GM23248 (cell line): ENCODE measurements at regions not wholly inside any gene's neighbourhood (a gene's known extent, or its start where the extent isn't known, plus 50 kb on each side); places are given as distances from the start of the nearest gene placed in this dataset.

Experiments used
- DNase-seq: peaks from one replicate; pipeline ENCODE4 v3.0.0-alpha.2; 2015
- H2AFZ ChIP-seq: fragments of 200-600 bp; sonication (generic); 2 replicates; pipeline ENCODE4 v1.6.1; 2016; ENCODE audit warnings: antibody characterized with exemption
- H3F3A ChIP-seq: fragments of 200-600 bp; sonication (generic); 2 replicates; pipeline ENCODE4 v1.6.1; 2016; ENCODE audit warnings: mild to moderate bottlenecking, antibody characterized with exemption, mixed run types; ENCODE audit not compliant: insufficient read depth
- H3K27ac ChIP-seq: fragments of 200-600 bp; sonication (generic); 2 replicates; pipeline ENCODE4 v1.5.1; 2016; ENCODE audit warnings: mild to moderate bottlenecking
- H3K27me3 ChIP-seq: fragments of 200-600 bp; sonication (generic); replicated peaks from 2 replicates; pipeline ENCODE4 v1.6.1; 2016; ENCODE audit warnings: mild to moderate bottlenecking; ENCODE audit not compliant: insufficient read depth
- H3K36me3 ChIP-seq: fragments of 200-600 bp; sonication (generic); 2 replicates; pipeline ENCODE4 v1.6.1; 2016; ENCODE audit warnings: low read depth, mild to moderate bottlenecking
- H3K4me1 ChIP-seq: fragments of 200-600 bp; sonication (generic); 2 replicates; pipeline ENCODE4 v1.6.1; 2016; ENCODE audit warnings: mild to moderate bottlenecking; ENCODE audit not compliant: insufficient read depth
- H3K4me2 ChIP-seq: fragments of 200-600 bp; sonication (generic); one replicate; pipeline ENCODE4 v1.6.1; 2016; ENCODE audit warnings: mild to moderate bottlenecking; ENCODE audit not compliant: unreplicated experiment
- H3K4me3 ChIP-seq: fragments of 200-600 bp; sonication (generic); 2 replicates; pipeline ENCODE4 v1.5.1; 2016; ENCODE audit warnings: mild to moderate bottlenecking
- H3K79me2 ChIP-seq: fragments of 200-600 bp; sonication (generic); 2 replicates; pipeline ENCODE4 v1.6.1; 2016; ENCODE audit warnings: mild to moderate bottlenecking; ENCODE audit not compliant: insufficient read depth
- H3K9ac ChIP-seq: fragments of 200-600 bp; sonication (generic); 2 replicates; pipeline ENCODE4 v1.6.1; 2016; ENCODE audit warnings: mild to moderate bottlenecking
- H3K9me2 ChIP-seq: fragments of 200-600 bp; sonication (generic); 2 replicates; pipeline ENCODE4 v1.6.1; 2016; ENCODE audit warnings: mixed run types, mild to moderate bottlenecking, moderate library complexity; ENCODE audit not compliant: insufficient read depth
- H3K9me3 ChIP-seq: fragments of 200-600 bp; sonication (generic); one replicate; pipeline ENCODE4 v1.6.1; 2017; ENCODE audit warnings: low read depth
- H4K20me1 ChIP-seq: fragments of 200-600 bp; sonication (generic); 2 replicates; pipeline ENCODE4 v1.6.0; 2016; ENCODE audit not compliant: insufficient read depth
- EZH2 ChIP-seq: fragments of 200-600 bp; sonication (generic); IDR thresholded peaks from 2 replicates; pipeline ENCODE4 v1.6.1; 2018; ENCODE audit warnings: antibody characterized with exemption, mild to moderate bottlenecking; ENCODE audit not compliant: insufficient read depth, poor library complexity, severe bottlenecking
- EZH2phosphoT487 ChIP-seq: fragments of 200-600 bp; sonication (generic); IDR thresholded peaks from 2 replicates; pipeline ENCODE4 v1.6.1; 2018; ENCODE audit warnings: antibody characterized with exemption, moderate library complexity, mild to moderate bottlenecking, low read depth; ENCODE audit not compliant: insufficient read depth
- WGBS, 2 experiments: methylation state at CpG; one replicate each; pipeline ENCODE4 v1.1.6; 2015 to 2017; ENCODE audit warnings: low lambda C conversion rate in 2 of 2, low coverage in 1 of 2; ENCODE audit errors: missing lambda C conversion rate in 2 of 2; 5-methylcytosine and 5-hydroxymethylcytosine counted together
- in situ Hi-C: fragments of 300-500 bp; cut with MboI; formaldehyde crosslinking; loops from 2 replicates; pipeline ENCODE4 v1.15.0; 2020

DNA sequence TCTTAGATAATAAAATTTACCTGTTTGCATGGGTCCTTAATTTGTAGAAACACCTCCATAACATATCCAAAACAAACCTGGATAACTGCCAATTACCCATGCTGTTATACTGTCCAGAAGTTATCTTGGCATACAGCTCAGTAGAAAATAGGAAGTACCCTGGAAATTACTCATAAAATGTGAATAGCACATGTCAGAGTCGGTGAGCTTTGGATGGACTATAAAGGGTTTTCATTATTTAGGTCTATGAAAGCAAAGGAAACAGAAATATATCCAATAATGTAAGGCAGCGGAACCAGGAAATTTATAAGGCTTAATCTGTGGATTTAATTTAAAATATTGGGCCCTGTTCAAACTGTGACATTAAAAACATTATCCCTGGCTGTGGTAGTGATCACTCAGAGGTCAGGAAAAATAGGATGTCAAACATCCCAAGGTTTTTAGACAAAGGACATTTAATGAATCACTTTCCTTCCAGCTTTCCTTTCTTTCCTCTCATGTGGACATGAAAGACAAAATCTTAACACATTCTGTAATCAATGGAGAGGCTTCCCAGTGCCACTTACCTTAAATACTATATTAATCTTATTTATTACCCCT, 459.0 kb upstream of the DPH6 start:
- DNase-seq = no peak
- Histone ChIP-seq H4K20me1 (no peaks in the 10 kb centered on the region), H3K27me3 (no peaks in the 10 kb centered on the region), H3K4me3 (no peak overlapping the region), H3K4me1 (no peaks in the 10 kb centered on the region), H2AFZ (no peak overlapping the region), H3F3A (no peaks in the 10 kb centered on the region), H3K9ac (no peak overlapping the region), H3K27ac (no peak overlapping the region), H3K9me2 (no peaks in the 10 kb centered on the region), H3K36me3 (no peaks in the 10 kb centered on the region), H3K4me2 (no peak overlapping the region), H3K9me3 (no peaks in the 10 kb centered on the region), H3K79me2 (no peaks in the 10 kb centered on the region)
- 61 to 69% methylated on average over 2 of the region's 2 CpGs for WGBS, 2 experiments
- TF ChIP-seq EZH2phosphoT487 (no peak), EZH2 (no peak)
- in situ Hi-C loops = no loop called here

DNA sequence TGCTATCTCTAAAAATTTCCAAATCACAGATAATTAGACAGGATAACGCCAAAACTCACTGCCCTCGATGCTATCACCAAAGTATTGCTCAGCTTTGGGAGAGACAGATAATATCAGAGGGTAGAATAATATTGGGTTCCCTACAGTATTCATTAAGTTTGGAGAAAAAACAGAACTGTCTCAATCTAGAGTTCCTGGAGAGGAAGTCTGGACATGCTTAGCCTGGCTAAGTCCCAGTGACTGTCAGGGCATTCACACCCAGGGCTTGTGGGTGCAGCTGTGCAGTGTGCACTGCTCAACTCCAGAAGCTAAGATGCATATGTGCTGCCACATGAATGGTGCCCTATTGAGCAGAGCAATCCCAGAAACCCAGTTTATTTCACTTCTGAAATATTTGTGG, 459.6 kb upstream of the DPH6 start:
- no peak overlapping the region for H3K4me2 ChIP-seq

GRCh38 chr15:36007699-36008098, 461.7 kb upstream of the DPH6 start:
- H3K79me2 ChIP-seq = no peaks in the 10 kb centered on the region
- no peak overlapping the region for H3K9ac ChIP-seq
- no peak overlapping the region for H3K4me3 ChIP-seq
- WGBS, 2 experiments = 60% methylated on average over 1 of the region's 1 CpG
- H3K4me1 ChIP-seq = no peaks in the 10 kb centered on the region
- H3K9me2 ChIP-seq = no peaks in the 10 kb centered on the region
- TF ChIP-seq EZH2phosphoT487 = no peak
- H3F3A ChIP-seq = no peaks in the 10 kb centered on the region
- in situ Hi-C loops = no loop called here
- no peak overlapping the region for H2AFZ ChIP-seq
- no peaks in the 10 kb centered on the region for H3K9me3 ChIP-seq
- H3K27me3 ChIP-seq = no peaks in the 10 kb centered on the region
- H3K36me3 ChIP-seq = no peaks in the 10 kb centered on the region
- no peaks in the 10 kb centered on the region for H4K20me1 ChIP-seq
- no peak overlapping the region for H3K27ac ChIP-seq
- DNase-seq = no peak
- no peak overlapping the region for H3K4me2 ChIP-seq

More for the DNA sequence above, 459.6 kb upstream of the DPH6 start:
- H4K20me1 ChIP-seq = no peaks in the 10 kb centered on the region
- no peaks in the 10 kb centered on the region for H3K79me2 ChIP-seq
- no peak overlapping the region for H3K9ac ChIP-seq
- DNase-seq = no peak
- H3K27me3 ChIP-seq = no peaks in the 10 kb centered on the region
- H3K27ac ChIP-seq = no peak overlapping the region
- WGBS, 2 experiments = 55% methylated on average over 2 of the region's 2 CpGs
- H3K4me1 ChIP-seq = no peaks in the 10 kb centered on the region
- no peaks in the 10 kb centered on the region for H3K9me2 ChIP-seq
- H2AFZ ChIP-seq = no peak overlapping the region
- no peaks in the 10 kb centered on the region for H3K9me3 ChIP-seq
- in situ Hi-C loops = no loop called here
- no peak for TF ChIP-seq EZH2phosphoT487
- TF ChIP-seq EZH2 = no peak
- H3K4me3 ChIP-seq = no peak overlapping the region
- no peaks in the 10 kb centered on the region for H3F3A ChIP-seq
- H3K36me3 ChIP-seq = no peaks in the 10 kb centered on the region

GRCh38 chr15:36008719-36009118, 462.8 kb upstream of the DPH6 start:
- no peaks in the 10 kb centered on the region for H3K27me3 ChIP-seq
- H3K4me3 ChIP-seq = no peak overlapping the region
- H3K79me2 ChIP-seq = no peaks in the 10 kb centered on the region
- H3K4me2 ChIP-seq = no peak overlapping the region
- no peak overlapping the region for H3K9ac ChIP-seq
- DNase-seq = no peak
- no peaks in the 10 kb centered on the region for H3K9me3 ChIP-seq
- H4K20me1 ChIP-seq = no peaks in the 10 kb centered on the region
- H3K27ac ChIP-seq = no peak overlapping the region
- H3K36me3 ChIP-seq = no peaks in the 10 kb centered on the region
- H3F3A ChIP-seq = no peaks in the 10 kb centered on the region
- no peaks in the 10 kb centered on the region for H3K4me1 ChIP-seq
- no peaks in the 10 kb centered on the region for H3K9me2 ChIP-seq
- in situ Hi-C loops = no loop called here
- no peak for TF ChIP-seq EZH2
- no peak for TF ChIP-seq EZH2phosphoT487
- H2AFZ ChIP-seq = no peak overlapping the region

- Histone ChIP-seq H3K27me3 (no peaks in the 10 kb centered on the region), H4K20me1 (no peaks in the 10 kb centered on the region), H3K36me3 (no peaks in the 10 kb centered on the region), H3K4me1 (peaks cover under 1% of the 10 kb centered on the region; the same call in 1 of the 2 replicates), H3F3A (no peaks in the 10 kb centered on the region), H3K27ac (no peak overlapping the region), H3K4me3 (no peak overlapping the region), H3K79me2 (no peaks in the 10 kb centered on the region), H3K9me3 (no peaks in the 10 kb centered on the region), H3K4me2 (no peak overlapping the region), H3K9me2 (no peaks in the 10 kb centered on the region), H2AFZ (no peak overlapping the region), H3K9ac (no peak overlapping the region)
- WGBS, 2 experiments = 61 to 64% methylated on average over 9 of the region's 9 CpGs
- no peak for TF ChIP-seq EZH2phosphoT487
- TF ChIP-seq EZH2 = no peak
- DNase-seq = no peak
- in situ Hi-C loops = no loop called here
Observed at GRCh38 chr15:36024031-36024688, 478.2 kb upstream of the DPH6 start.
